ENCODE measurements at regions not wholly inside any gene's neighbourhood (a gene's known extent, or its start where the extent isn't known, plus 50 kb on each side); places are given as distances from the start of the nearest gene placed in this dataset.

GRCh38 chr10:131022369-131022768 is 289.2 kb downstream of the TCERG1L start:
- WGBS, 4 donors: 76 to 86% (median 82%) methylated on average over 8 to 10 of the region's 10 CpGs
- no peaks in the 10 kb centered on the region for H3K36me3 ChIP-seq

GRCh38 chr10:131022981-131023380 is 288.5 kb downstream of the TCERG1L start:
- 35 to 40% (median 38%) methylated on average over 5 of the region's 5 CpGs for WGBS, 4 donors
- H3K27me3 ChIP-seq: peaks cover 0 to 35% (median 0%) of the 10 kb centered on the region in 9 donors

More at GRCh38 chr10:131022369-131022768, 289.2 kb downstream of the TCERG1L start:
- no peak for TF ChIP-seq POLR2A (IDR thresholded peaks at IDR 0.05)
- no peak for TF ChIP-seq CTCF (IDR thresholded peaks at IDR 0.05)
- no peak overlapping the region for H3K27ac ChIP-seq
- peaks cover 0 to 40% (median 0%) of the 10 kb centered on the region in 9 donors for H3K27me3 ChIP-seq
- no peak for ATAC-seq
- intact Hi-C loops (cut with DNase I): no loop called here
- no peaks in the 10 kb centered on the region for H3K9me3 ChIP-seq
- no peaks in the 10 kb centered on the region for H3K4me1 ChIP-seq
- no peak overlapping the region for H3K4me3 ChIP-seq
- no peak for DNase-seq

GRCh38 chr10:131024259-131025131 is 287.0 kb downstream of the TCERG1L start:
- intact Hi-C loops (cut with DNase I): no loop called here
- Histone ChIP-seq H3K4me3 (no peak overlapping the region), H3K4me1 (no peaks in the 10 kb centered on the region), H3K27me3 (peaks cover 0 to 35% (median 0%) of the 10 kb centered on the region in 9 donors), H3K36me3 (no peaks in the 10 kb centered on the region), H3K9me3 (no peaks in the 10 kb centered on the region), H3K27ac (no peak overlapping the region)
- DNase-seq (no peak), ATAC-seq (no peak)
- 53 to 67% (median 58%) methylated on average over 15 to 17 of the region's 17 CpGs for WGBS, 4 donors
- TF ChIP-seq POLR2A (IDR thresholded peaks at IDR 0.05) (no peak), CTCF (IDR thresholded peaks at IDR 0.05) (no peak)

More at GRCh38 chr10:131022981-131023380, 288.5 kb downstream of the TCERG1L start:
- ATAC-seq (no peak), DNase-seq (no peak)
- no peaks in the 10 kb centered on the region for H3K9me3 ChIP-seq
- H3K4me3 ChIP-seq: no peak overlapping the region
- no peaks in the 10 kb centered on the region for H3K36me3 ChIP-seq
- intact Hi-C loops (cut with DNase I): no loop called here
- H3K27ac ChIP-seq: no peak overlapping the region
- H3K4me1 ChIP-seq: no peaks in the 10 kb centered on the region
- no peak for TF ChIP-seq CTCF (IDR thresholded peaks at IDR 0.05)
- TF ChIP-seq POLR2A (IDR thresholded peaks at IDR 0.05): no peak

GRCh38 chr10:131025333-131025732 is 286.2 kb downstream of the TCERG1L start:
- H3K4me3 ChIP-seq: no peak overlapping the region
- ATAC-seq: no peak
- TF ChIP-seq CTCF (IDR thresholded peaks at IDR 0.05): no peak
- TF ChIP-seq POLR2A (IDR thresholded peaks at IDR 0.05): no peak
- H3K27ac ChIP-seq: no peak overlapping the region
- 73 to 85% (median 80%) methylated on average over 9 of the region's 9 CpGs for WGBS, 4 donors
- intact Hi-C loops (cut with DNase I): no loop called here
- H3K27me3 ChIP-seq: peaks cover 0 to 35% (median 0%) of the 10 kb centered on the region in 9 donors
- DNase-seq: no peak
- H3K36me3 ChIP-seq: no peaks in the 10 kb centered on the region
- H3K9me3 ChIP-seq: no peaks in the 10 kb centered on the region
- no peaks in the 10 kb centered on the region for H3K4me1 ChIP-seq
